ENCODE measurements at regions not wholly inside any gene's neighbourhood (a gene's known extent, or its start where the extent isn't known, plus 50 kb on each side); places are given as distances from the start of the nearest gene placed in this dataset.
A peak's percentile ranks its signal among the peaks of the same experiment; 100 is the strongest.

DNA sequence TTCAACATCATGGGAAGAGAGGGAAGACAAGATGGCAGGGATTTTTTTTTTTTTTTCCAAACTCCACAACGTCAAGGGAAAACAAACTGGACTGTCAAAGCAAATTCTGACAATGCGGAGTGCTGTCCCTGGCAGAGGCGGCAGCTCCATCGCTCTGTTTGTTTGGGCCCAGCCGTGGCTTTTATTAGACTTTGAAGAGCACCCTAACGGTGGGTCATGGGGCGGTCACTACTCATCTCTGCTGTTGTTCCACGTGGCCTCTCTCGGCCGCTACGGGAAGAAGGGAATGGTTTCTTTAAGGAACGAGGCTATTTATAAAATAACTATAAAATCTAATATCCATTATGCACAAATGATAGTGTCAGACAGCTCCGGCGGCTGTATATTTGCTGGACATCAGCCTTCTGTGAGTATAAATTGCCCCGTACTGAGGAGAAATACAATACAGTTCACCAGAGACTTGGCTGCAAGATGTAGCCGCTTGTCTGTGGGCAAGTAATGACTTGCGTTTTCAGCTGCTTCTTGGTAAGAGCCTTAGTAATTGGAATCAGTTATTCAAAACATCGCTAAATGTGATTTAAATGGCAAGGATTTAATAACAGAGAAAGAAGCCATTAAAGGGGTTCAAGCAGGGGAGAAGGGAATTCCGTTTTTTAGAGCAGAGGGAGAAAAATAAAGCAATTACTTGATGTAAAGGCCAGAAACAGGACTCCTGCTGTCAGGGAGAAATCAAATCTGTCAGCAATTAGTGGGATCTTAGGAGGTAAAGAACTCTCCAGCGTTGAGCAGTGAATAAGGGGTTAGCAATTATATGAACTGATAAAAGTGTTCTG is 61.7 kb upstream of the RAB11FIP2 start (continued):
- TF ChIP-seq, protein P1, sequence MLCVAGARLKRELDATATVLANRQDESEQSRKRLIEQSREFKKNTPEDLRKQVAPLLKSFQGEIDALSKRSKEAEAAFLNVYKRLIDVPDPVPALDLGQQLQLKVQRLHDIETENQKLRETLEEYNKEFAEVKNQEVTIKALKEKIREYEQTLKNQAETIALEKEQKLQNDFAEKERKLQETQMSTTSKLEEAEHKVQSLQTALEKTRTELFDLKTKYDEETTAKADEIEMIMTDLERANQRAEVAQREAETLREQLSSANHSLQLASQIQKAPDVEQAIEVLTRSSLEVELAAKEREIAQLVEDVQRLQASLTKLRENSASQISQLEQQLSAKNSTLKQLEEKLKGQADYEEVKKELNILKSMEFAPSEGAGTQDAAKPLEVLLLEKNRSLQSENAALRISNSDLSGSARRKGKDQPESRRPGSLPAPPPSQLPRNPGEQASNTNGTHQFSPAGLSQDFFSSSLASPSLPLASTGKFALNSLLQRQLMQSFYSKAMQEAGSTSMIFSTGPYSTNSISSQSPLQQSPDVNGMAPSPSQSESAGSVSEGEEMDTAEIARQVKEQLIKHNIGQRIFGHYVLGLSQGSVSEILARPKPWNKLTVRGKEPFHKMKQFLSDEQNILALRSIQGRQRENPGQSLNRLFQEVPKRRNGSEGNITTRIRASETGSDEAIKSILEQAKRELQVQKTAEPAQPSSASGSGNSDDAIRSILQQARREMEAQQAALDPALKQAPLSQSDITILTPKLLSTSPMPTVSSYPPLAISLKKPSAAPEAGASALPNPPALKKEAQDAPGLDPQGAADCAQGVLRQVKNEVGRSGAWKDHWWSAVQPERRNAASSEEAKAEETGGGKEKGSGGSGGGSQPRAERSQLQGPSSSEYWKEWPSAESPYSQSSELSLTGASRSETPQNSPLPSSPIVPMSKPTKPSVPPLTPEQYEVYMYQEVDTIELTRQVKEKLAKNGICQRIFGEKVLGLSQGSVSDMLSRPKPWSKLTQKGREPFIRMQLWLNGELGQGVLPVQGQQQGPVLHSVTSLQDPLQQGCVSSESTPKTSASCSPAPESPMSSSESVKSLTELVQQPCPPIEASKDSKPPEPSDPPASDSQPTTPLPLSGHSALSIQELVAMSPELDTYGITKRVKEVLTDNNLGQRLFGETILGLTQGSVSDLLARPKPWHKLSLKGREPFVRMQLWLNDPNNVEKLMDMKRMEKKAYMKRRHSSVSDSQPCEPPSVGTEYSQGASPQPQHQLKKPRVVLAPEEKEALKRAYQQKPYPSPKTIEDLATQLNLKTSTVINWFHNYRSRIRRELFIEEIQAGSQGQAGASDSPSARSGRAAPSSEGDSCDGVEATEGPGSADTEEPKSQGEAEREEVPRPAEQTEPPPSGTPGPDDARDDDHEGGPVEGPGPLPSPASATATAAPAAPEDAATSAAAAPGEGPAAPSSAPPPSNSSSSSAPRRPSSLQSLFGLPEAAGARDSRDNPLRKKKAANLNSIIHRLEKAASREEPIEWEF (CRISPR knock-in tag; IDR thresholded peaks at IDR 0.05): no peak
- peak; percentile 65; the same call in 1 of the 2 replicates for TF ChIP-seq SMAD4 (CRISPR knock-in tag; conservative IDR thresholded peaks at IDR 0.05)
- TF ChIP-seq, protein P2, sequence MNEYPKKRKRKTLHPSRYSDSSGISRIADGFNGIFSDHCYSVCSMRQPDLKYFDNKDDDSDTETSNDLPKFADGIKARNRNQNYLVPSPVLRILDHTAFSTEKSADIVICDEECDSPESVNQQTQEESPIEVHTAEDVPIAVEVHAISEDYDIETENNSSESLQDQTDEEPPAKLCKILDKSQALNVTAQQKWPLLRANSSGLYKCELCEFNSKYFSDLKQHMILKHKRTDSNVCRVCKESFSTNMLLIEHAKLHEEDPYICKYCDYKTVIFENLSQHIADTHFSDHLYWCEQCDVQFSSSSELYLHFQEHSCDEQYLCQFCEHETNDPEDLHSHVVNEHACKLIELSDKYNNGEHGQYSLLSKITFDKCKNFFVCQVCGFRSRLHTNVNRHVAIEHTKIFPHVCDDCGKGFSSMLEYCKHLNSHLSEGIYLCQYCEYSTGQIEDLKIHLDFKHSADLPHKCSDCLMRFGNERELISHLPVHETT (CRISPR knock-in tag; conservative IDR thresholded peaks at IDR 0.05 in 1 of 2, IDR thresholded peaks at IDR 0.05 in 1 of 2): 0 out of 4 replicates have a peak, but pooled peaks of 1 of the 2 experiments have one; percentile 15
- TF ChIP-seq, protein P3, sequence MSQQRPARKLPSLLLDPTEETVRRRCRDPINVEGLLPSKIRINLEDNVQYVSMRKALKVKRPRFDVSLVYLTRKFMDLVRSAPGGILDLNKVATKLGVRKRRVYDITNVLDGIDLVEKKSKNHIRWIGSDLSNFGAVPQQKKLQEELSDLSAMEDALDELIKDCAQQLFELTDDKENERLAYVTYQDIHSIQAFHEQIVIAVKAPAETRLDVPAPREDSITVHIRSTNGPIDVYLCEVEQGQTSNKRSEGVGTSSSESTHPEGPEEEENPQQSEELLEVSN (IDR thresholded peaks at IDR 0.05; ENCODE audit: borderline replicate concordance in 1 of 2, extremely low read depth in 1 of 2, insufficient read depth in 1 of 2, insufficient read length in 1 of 2, low read depth in 1 of 2, low read length in 1 of 2, poor library complexity in 1 of 2, severe bottlenecking in 1 of 2): peak; percentile 40 to 43
- TF ChIP-seq CREM (IDR thresholded peaks at IDR 0.05; ENCODE audit: low read depth): no peak
- no peak for TF ChIP-seq MECOM (CRISPR knock-in tag; IDR thresholded peaks at IDR 0.05)
- no peak for TF ChIP-seq NR2C1 (IDR thresholded peaks at IDR 0.05)
- 0 out of 2 replicates have a peak, but pooled peaks have one; percentile 35 for TF ChIP-seq NR2C1 (tag; IDR thresholded peaks at IDR 0.05)
- no peak for TF ChIP-seq KAT2B (IDR thresholded peaks at IDR 0.05; ENCODE audit: low read depth, low read length)
- TF ChIP-seq, protein P4, sequence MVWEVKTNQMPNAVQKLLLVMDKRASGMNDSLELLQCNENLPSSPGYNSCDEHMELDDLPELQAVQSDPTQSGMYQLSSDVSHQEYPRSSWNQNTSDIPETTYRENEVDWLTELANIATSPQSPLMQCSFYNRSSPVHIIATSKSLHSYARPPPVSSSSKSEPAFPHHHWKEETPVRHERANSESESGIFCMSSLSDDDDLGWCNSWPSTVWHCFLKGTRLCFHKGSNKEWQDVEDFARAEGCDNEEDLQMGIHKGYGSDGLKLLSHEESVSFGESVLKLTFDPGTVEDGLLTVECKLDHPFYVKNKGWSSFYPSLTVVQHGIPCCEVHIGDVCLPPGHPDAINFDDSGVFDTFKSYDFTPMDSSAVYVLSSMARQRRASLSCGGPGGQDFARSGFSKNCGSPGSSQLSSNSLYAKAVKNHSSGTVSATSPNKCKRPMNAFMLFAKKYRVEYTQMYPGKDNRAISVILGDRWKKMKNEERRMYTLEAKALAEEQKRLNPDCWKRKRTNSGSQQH (CRISPR knock-in tag; IDR thresholded peaks at IDR 0.05): no peak
- TF ChIP-seq, protein P5, sequence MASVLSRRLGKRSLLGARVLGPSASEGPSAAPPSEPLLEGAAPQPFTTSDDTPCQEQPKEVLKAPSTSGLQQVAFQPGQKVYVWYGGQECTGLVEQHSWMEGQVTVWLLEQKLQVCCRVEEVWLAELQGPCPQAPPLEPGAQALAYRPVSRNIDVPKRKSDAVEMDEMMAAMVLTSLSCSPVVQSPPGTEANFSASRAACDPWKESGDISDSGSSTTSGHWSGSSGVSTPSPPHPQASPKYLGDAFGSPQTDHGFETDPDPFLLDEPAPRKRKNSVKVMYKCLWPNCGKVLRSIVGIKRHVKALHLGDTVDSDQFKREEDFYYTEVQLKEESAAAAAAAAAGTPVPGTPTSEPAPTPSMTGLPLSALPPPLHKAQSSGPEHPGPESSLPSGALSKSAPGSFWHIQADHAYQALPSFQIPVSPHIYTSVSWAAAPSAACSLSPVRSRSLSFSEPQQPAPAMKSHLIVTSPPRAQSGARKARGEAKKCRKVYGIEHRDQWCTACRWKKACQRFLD (CRISPR knock-in tag; IDR thresholded peaks at IDR 0.05): peak; percentile 73
- no peak for TF ChIP-seq XRCC5 (IDR thresholded peaks at IDR 0.05; ENCODE audit: low read depth, low read length)
